HG03432 (cell line): ENCODE measurements at regions not wholly inside any gene's neighbourhood (a gene's known extent, or its start where the extent isn't known, plus 50 kb on each side); places are given as distances from the start of the nearest gene placed in this dataset.

Experiments used
- ATAC-seq: cut with Tn5 transposase; IDR thresholded peaks from one replicate; pipeline ENCODE4 v1.9.1; 2021; ENCODE audit warnings: mild to moderate bottlenecking, moderate library complexity; ENCODE audit not compliant: unreplicated experiment

- no peak for ATAC-seq
These were observed 201.2 kb upstream of the TNP1 start for GRCh38 chr2:217060951-217061547.

GRCh38 chr2:217060516-217060915, 200.7 kb upstream of the TNP1 start:
- ATAC-seq, result no peak

- ATAC-seq, result no peak
These were observed 199.2 kb upstream of the TNP1 start for GRCh38 chr2:217058791-217059755.

- no peak for ATAC-seq
These were observed 197.9 kb upstream of the TNP1 start for GRCh38 chr2:217057773-217058172.

GRCh38 chr2:217055624-217056023, 195.8 kb upstream of the TNP1 start:
- no peak for ATAC-seq

GRCh38 chr2:217054791-217055190, 194.9 kb upstream of the TNP1 start:
- ATAC-seq, result no peak

- no peak for ATAC-seq
These were observed 193.2 kb upstream of the TNP1 start for GRCh38 chr2:217052856-217053577.

- ATAC-seq, result no peak
These were observed 191.6 kb upstream of the TNP1 start for GRCh38 chr2:217051416-217051815.

GRCh38 chr2:217049956-217050355, 190.1 kb upstream of the TNP1 start:
- ATAC-seq, result no peak

- ATAC-seq, result no peak
These were observed 189.6 kb upstream of the TNP1 start for GRCh38 chr2:217049422-217049821.

- no peak for ATAC-seq
These were observed 188.9 kb upstream of the TNP1 start for GRCh38 chr2:217048730-217049129.

- no peak for ATAC-seq
These were observed 187.8 kb upstream of the TNP1 start for GRCh38 chr2:217047631-217048030.

- no peak for ATAC-seq
These were observed 187.3 kb upstream of the TNP1 start for GRCh38 chr2:217047209-217047608.

- ATAC-seq, result no peak
These were observed 186.0 kb upstream of the TNP1 start for GRCh38 chr2:217045700-217046475.

- ATAC-seq, result no peak
These were observed 180.2 kb upstream of the TNP1 start for GRCh38 chr2:217040099-217040498.

- ATAC-seq, result no peak
These were observed 178.1 kb upstream of the TNP1 start for GRCh38 chr2:217038001-217038400.

GRCh38 chr2:217037353-217037752, 177.5 kb upstream of the TNP1 start:
- no peak for ATAC-seq

GRCh38 chr2:217035967-217036366, 176.1 kb upstream of the TNP1 start:
- no peak for ATAC-seq

- ATAC-seq, result no peak
These were observed 173.3 kb upstream of the TNP1 start for GRCh38 chr2:217033186-217033585.

- no peak for ATAC-seq
These were observed 171.6 kb upstream of the TNP1 start for GRCh38 chr2:217031445-217031844.

GRCh38 chr2:217030081-217030480, 170.2 kb upstream of the TNP1 start:
- no peak for ATAC-seq
